ENCODE measurements at regions not wholly inside any gene's neighbourhood (a gene's known extent, or its start where the extent isn't known, plus 50 kb on each side); places are given as distances from the start of the nearest gene placed in this dataset.

GRCh38 chr16:51898872-51899271, 648.1 kb downstream of the TOX3 start:
- TF ChIP-seq POLR2AphosphoS5 (IDR thresholded peaks at IDR 0.05) = no peak
- no peak for TF ChIP-seq CTCF (IDR thresholded peaks at IDR 0.05)
- TF ChIP-seq POLR2A (IDR thresholded peaks at IDR 0.05; ENCODE audit: low read depth) = no peak
